H9 (cell line): ENCODE measurements at regions not wholly inside any gene's neighbourhood (a gene's known extent, or its start where the extent isn't known, plus 50 kb on each side); places are given as distances from the start of the nearest gene placed in this dataset.

ENCODE experiments used
- DNase-seq: peaks from one replicate; pipeline ENCODE4 v3.0.0-alpha.2; 2017
- H2AFZ ChIP-seq: one replicate; pipeline ENCODE4 v1.6.1; 2013; ENCODE audit warnings: mild to moderate bottlenecking, low read length, control low read depth, moderate library complexity
- H2AK5ac ChIP-seq: 2 replicates; pipeline ENCODE4 v1.6.1; 2013; ENCODE audit warnings: low read length, control low read depth, mixed read lengths; ENCODE audit not compliant: insufficient read length
- H2BK120ac ChIP-seq: one replicate; pipeline ENCODE4 v1.6.1; 2013; ENCODE audit warnings: low read depth, mild to moderate bottlenecking, low read length, control low read depth, inconsistent platforms; ENCODE audit not compliant: poor library complexity, severe bottlenecking
- H2BK12ac ChIP-seq: 2 replicates; pipeline ENCODE4 v1.6.1; 2013; ENCODE audit warnings: low read length, control low read depth, mixed read lengths, low read depth; ENCODE audit not compliant: insufficient read length
- H2BK15ac ChIP-seq: 2 replicates; pipeline ENCODE4 v1.6.1; 2013; ENCODE audit warnings: low read depth, low read length, control low read depth
- H2BK20ac ChIP-seq: one replicate; pipeline ENCODE4 v1.6.1; 2013; ENCODE audit warnings: low read depth, mild to moderate bottlenecking, low read length, control low read depth, inconsistent platforms; ENCODE audit not compliant: poor library complexity, severe bottlenecking
- H2BK5ac ChIP-seq: 2 replicates; pipeline ENCODE4 v1.6.1; 2013; ENCODE audit warnings: low read length, control low read depth, mixed read lengths; ENCODE audit not compliant: insufficient read length
- H3K14ac ChIP-seq: 2 replicates; pipeline ENCODE4 v1.6.1; 2013; ENCODE audit warnings: low read length, control low read depth; ENCODE audit not compliant: insufficient read depth
- H3K18ac ChIP-seq: 2 replicates; pipeline ENCODE4 v1.6.1; 2013; ENCODE audit warnings: low read depth, mild to moderate bottlenecking, mixed read lengths, low read length, control low read depth; ENCODE audit not compliant: insufficient read length
- H3K23ac ChIP-seq: 2 replicates; pipeline ENCODE4 v1.6.1; 2013; ENCODE audit warnings: low read length, control low read depth, mixed read lengths, low read depth; ENCODE audit not compliant: insufficient read length
- H3K23me2 ChIP-seq: 2 replicates; pipeline ENCODE4 v1.6.1; 2013; ENCODE audit warnings: low read depth, mild to moderate bottlenecking, mixed read lengths, low read length, control low read depth; ENCODE audit not compliant: insufficient read length, poor library complexity, severe bottlenecking
- H3K27ac ChIP-seq: 2 replicates; pipeline ENCODE4 v1.5.1; 2013; ENCODE audit warnings: low read length, control low read depth, mixed read lengths, low read depth; ENCODE audit not compliant: insufficient read length
- H3K27me3 ChIP-seq: 2 replicates; pipeline ENCODE4 v1.6.1; 2013; ENCODE audit warnings: low read length, control low read depth, inconsistent platforms; ENCODE audit not compliant: insufficient read depth
- H3K4ac ChIP-seq: 2 replicates; pipeline ENCODE4 v1.6.1; 2013; ENCODE audit warnings: low read depth, mild to moderate bottlenecking, control low read depth, inconsistent platforms, low read length, moderate library complexity
- H3K4me1 ChIP-seq: 2 replicates; pipeline ENCODE4 v1.6.1; 2013; ENCODE audit warnings: low read length, control low read depth, inconsistent platforms; ENCODE audit not compliant: insufficient read depth
- H3K4me2 ChIP-seq: 2 replicates; pipeline ENCODE4 v1.6.1; 2013; ENCODE audit warnings: low read length, control low read depth, mixed read lengths; ENCODE audit not compliant: insufficient read length, insufficient read depth
- H3K56ac ChIP-seq: 2 replicates; pipeline ENCODE4 v1.6.1; 2013; ENCODE audit warnings: low read depth, mild to moderate bottlenecking, mixed read lengths, low read length, control low read depth; ENCODE audit not compliant: insufficient read length
- H3K79me1 ChIP-seq: 2 replicates; pipeline ENCODE4 v1.6.1; 2013; ENCODE audit warnings: low read depth, mild to moderate bottlenecking, moderate library complexity, low read length, control low read depth, inconsistent platforms; ENCODE audit not compliant: insufficient read depth, poor library complexity, severe bottlenecking
- H3K79me2 ChIP-seq: 2 replicates; pipeline ENCODE4 v1.6.1; 2013; ENCODE audit warnings: low read length, control low read depth, inconsistent platforms; ENCODE audit not compliant: insufficient read depth
- H3K9ac ChIP-seq: 2 replicates; pipeline ENCODE4 v1.6.1; 2013; ENCODE audit warnings: low read length, control low read depth, mixed read lengths; ENCODE audit not compliant: insufficient read length; ENCODE audit errors: extremely low read depth
- H3K9me3 ChIP-seq: one replicate; pipeline ENCODE4 v1.6.1; 2013; ENCODE audit warnings: low read depth, low read length, inconsistent platforms; ENCODE audit not compliant: control insufficient read depth
- H3T11ph ChIP-seq: one replicate; pipeline ENCODE4 v1.6.1; 2013; ENCODE audit warnings: mild to moderate bottlenecking, low read length, control low read depth, inconsistent platforms
- H4K20me1 ChIP-seq: one replicate; pipeline ENCODE4 v1.6.1; 2013; ENCODE audit not compliant: control insufficient read depth, insufficient read length, insufficient read depth
- H4K5ac ChIP-seq: 2 replicates; pipeline ENCODE4 v1.6.1; 2013; ENCODE audit warnings: low read depth, mild to moderate bottlenecking, mixed read lengths, low read length, control low read depth; ENCODE audit not compliant: insufficient read length
- H4K8ac ChIP-seq: replicated peaks from 2 replicates; pipeline ENCODE4 v1.6.1; 2013; ENCODE audit warnings: low read length, control low read depth, mixed read lengths, low read depth; ENCODE audit not compliant: insufficient read length
- H4K91ac ChIP-seq: 2 replicates; pipeline ENCODE4 v1.6.1; 2013; ENCODE audit warnings: low read depth, mild to moderate bottlenecking, moderate library complexity, mixed read lengths, low read length, control low read depth; ENCODE audit not compliant: insufficient read length
- H3K27ac Mint-ChIP-seq, 3 experiments: 2 replicates in 2 of 3; 3 replicates in 1 of 3; pipeline ENCODE4 v1.8.0; 2020 to 2021; ENCODE audit warnings: mixed read lengths in 3 of 3, mild to moderate bottlenecking in 1 of 3, moderate library complexity in 1 of 3
- H3K27me3 Mint-ChIP-seq: 2 replicates; pipeline ENCODE4 v1.8.0; 2021; ENCODE audit warnings: low read depth, mild to moderate bottlenecking, moderate library complexity, mixed read lengths
- H3K36me3 Mint-ChIP-seq, 3 experiments: 2 replicates in 2 of 3; 3 replicates in 1 of 3; pipeline ENCODE4 v1.8.0; 2020 to 2021; ENCODE audit warnings: low read depth in 3 of 3, mixed read lengths in 3 of 3; ENCODE audit not compliant: insufficient read depth in 1 of 3
- H3K4me1 Mint-ChIP-seq, 2 experiments: 2 replicates each; pipeline ENCODE4 v1.8.0; 2020; ENCODE audit warnings: mixed read lengths in 2 of 2
- H3K4me3 Mint-ChIP-seq, 2 experiments: 2 replicates in 1 of 2; 3 replicates in 1 of 2; pipeline ENCODE4 v1.8.0; 2020 to 2021; ENCODE audit warnings: mild to moderate bottlenecking in 2 of 2, mixed read lengths in 2 of 2, moderate library complexity in 1 of 2
- H3K9me3 Mint-ChIP-seq, 2 experiments: 2 replicates in 1 of 2; 3 replicates in 1 of 2; pipeline ENCODE4 v1.8.0; 2020; ENCODE audit warnings: mild to moderate bottlenecking in 2 of 2, mixed read lengths in 2 of 2, moderate library complexity in 1 of 2
- WGBS: extraction: QIAGEN DNeasy Blood & Tissue Kit; methylation state at CpG from one replicate; pipeline ENCODE4 v1.1.7; 2013; ENCODE audit warnings: missing lambda C conversion rate, low lambda C conversion rate, mixed read lengths; ENCODE audit not compliant: insufficient read length; ENCODE audit errors: extremely low coverage; 5-methylcytosine and 5-hydroxymethylcytosine counted together
- TF ChIP-seq, protein P1 (sequence below): fragments of 200-600 bp; sonication (generic); conservative IDR thresholded peaks from 3 replicates; pipeline ENCODE4 v1.8.0; 2021; ENCODE audit warnings: antibody characterized with exemption, mild to moderate bottlenecking

DNA sequence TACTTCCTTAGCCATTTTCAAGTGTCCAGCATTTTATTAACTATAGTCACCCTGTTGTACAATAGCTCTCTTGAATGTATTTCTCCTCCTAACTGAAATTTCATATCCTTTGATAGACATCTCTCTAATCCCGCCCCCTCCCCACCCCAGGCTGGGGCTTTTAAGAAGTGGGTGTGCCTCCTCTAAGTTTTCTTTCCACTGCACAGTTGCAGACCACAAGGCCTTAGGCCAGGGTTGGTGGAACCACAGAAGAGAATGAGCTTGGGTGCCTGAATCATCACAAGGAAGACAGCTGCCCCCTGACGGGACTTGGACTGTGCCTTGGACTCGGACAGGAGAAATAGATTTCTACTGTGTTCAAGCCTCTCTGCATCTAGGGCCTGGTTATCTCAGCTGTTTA lies 193.4 kb downstream of the HAUS1 start:
- no peak overlapping the region for H4K91ac ChIP-seq
- no peak overlapping the region for H3K4ac ChIP-seq
- Mint-ChIP-seq H3K27me3 (peaks cover 7% of the 10 kb centered on the region), H3K27ac (no peak overlapping the region), H3K4me1 (peaks cover 16 to 38% of the 10 kb centered on the region in 2 experiments), H3K4me3 (no peak overlapping the region), H3K36me3 (no peaks in the 10 kb centered on the region), H3K9me3 (no peaks in the 10 kb centered on the region)
- H3K4me2 ChIP-seq, result no peak overlapping the region
- H3K79me2 ChIP-seq, result no peaks in the 10 kb centered on the region
- DNase-seq, result no peak
- TF ChIP-seq, protein P1, sequence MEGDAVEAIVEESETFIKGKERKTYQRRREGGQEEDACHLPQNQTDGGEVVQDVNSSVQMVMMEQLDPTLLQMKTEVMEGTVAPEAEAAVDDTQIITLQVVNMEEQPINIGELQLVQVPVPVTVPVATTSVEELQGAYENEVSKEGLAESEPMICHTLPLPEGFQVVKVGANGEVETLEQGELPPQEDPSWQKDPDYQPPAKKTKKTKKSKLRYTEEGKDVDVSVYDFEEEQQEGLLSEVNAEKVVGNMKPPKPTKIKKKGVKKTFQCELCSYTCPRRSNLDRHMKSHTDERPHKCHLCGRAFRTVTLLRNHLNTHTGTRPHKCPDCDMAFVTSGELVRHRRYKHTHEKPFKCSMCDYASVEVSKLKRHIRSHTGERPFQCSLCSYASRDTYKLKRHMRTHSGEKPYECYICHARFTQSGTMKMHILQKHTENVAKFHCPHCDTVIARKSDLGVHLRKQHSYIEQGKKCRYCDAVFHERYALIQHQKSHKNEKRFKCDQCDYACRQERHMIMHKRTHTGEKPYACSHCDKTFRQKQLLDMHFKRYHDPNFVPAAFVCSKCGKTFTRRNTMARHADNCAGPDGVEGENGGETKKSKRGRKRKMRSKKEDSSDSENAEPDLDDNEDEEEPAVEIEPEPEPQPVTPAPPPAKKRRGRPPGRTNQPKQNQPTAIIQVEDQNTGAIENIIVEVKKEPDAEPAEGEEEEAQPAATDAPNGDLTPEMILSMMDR, result no peak
- no peak overlapping the region for H3K9ac ChIP-seq
- H2BK5ac ChIP-seq, result no peak overlapping the region
- peaks cover 8% of the 10 kb centered on the region for H3K4me1 ChIP-seq
- WGBS, result no CpG with 5 or more reads among the region's 3 CpGs
- H2AFZ ChIP-seq, result no peak overlapping the region
- no peaks in the 10 kb centered on the region for H3K9me3 ChIP-seq
- no peaks in the 10 kb centered on the region for H3K23me2 ChIP-seq
- H3K23ac ChIP-seq, result no peak overlapping the region
- H2BK15ac ChIP-seq, result no peak overlapping the region
- no peak overlapping the region for H3K14ac ChIP-seq
- no peaks in the 10 kb centered on the region for H4K20me1 ChIP-seq
- no peak overlapping the region for H2AK5ac ChIP-seq
- H3T11ph ChIP-seq, result no peak overlapping the region
- H4K8ac ChIP-seq, result no peak overlapping the region
- no peak overlapping the region for H3K18ac ChIP-seq
- H2BK120ac ChIP-seq, result no peak overlapping the region
- no peaks in the 10 kb centered on the region for H3K27me3 ChIP-seq
- H3K79me1 ChIP-seq, result no peaks in the 10 kb centered on the region
- no peak overlapping the region for H3K27ac ChIP-seq
- H4K5ac ChIP-seq, result no peak overlapping the region
- no peak overlapping the region for H2BK12ac ChIP-seq
- H2BK20ac ChIP-seq, result no peak overlapping the region
- no peak overlapping the region for H3K56ac ChIP-seq
